Renal pelvis (tissue), 1 donor: ENCODE measurements at regions not wholly inside any gene's neighbourhood (a gene's known extent, or its start where the extent isn't known, plus 50 kb on each side); places are given as distances from the start of the nearest gene placed in this dataset.

ENCODE experiments used
- DNase-seq: peaks from one replicate; pipeline ENCODE4 v3.0.0-alpha.2; 2013

DNA sequence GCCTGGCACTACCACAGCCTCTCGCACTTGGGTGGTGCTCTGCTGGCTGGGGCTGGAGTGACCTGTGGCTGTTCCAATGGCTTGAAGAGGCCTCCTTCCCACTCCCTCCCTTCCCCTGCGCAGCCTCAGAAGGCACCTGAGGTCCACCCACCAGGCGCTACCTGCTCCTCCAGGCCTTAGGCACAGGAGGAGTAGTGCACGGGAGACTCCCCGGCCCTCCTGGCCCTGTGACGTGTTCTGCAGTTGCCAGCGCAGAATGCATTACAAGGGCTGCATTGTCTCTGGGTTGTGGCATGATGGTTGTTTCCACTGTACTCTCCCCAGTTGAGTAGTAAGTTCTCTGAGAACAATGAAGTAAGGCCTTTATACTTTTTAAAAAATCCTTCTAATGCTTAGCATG lies 128.6 kb downstream of the TEX29 start:
- no peak for DNase-seq

DNA sequence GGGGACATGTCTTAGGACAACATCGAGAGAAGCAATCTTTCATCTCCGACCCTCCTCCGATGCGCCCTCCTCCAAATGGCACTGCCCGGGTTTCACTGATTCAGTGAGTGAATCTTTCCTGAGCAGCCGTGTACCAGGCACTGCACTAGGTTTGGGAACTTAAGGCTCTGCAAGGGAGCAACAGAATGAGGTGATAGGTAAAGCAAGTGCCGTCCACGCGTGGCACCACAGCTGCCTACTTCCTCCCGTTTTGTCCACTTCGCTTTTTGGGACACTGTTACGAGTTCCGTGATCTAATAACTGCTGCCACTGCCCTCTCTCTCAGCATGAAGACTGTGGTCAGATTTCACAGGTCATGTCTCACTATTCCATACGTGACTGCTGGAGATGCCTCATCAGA lies 131.0 kb downstream of the TEX29 start:
- DNase-seq = no peak

GRCh38 chr13:111456452-111457230 lies 136.2 kb downstream of the TEX29 start:
- DNase-seq = no peak

- DNase-seq = no peak
Measured at GRCh38 chr13:111458001-111458531, 137.6 kb downstream of the TEX29 start.

DNA sequence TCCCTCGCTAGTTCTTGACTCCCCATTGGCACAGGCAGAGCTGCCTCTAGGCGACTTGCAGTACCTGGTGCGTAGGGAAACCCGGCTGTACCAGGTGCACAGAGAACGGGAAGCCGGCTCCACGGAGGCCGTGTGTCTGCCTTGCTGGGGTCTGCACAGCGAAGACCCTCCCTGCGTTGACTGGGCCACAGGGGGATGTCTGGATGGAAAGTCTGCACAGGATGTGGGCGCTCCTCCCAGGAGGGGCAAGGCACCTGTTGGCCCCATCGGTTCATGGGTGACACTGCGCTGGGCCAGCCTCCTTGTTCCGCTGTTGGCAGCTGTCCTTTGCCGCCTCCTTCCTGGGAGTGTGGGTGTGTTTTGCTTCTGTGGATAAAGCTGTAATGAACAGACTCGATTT lies 138.3 kb downstream of the TEX29 start:
- no peak for DNase-seq

- no peak for DNase-seq
Measured at GRCh38 chr13:111459803-111460547, 139.5 kb downstream of the TEX29 start.

- peak; percentile 46 for DNase-seq
Measured at GRCh38 chr13:111460548-111461444, 140.4 kb downstream of the TEX29 start.

- no peak for DNase-seq
Measured at GRCh38 chr13:111461445-111462149, 141.2 kb downstream of the TEX29 start.

DNA sequence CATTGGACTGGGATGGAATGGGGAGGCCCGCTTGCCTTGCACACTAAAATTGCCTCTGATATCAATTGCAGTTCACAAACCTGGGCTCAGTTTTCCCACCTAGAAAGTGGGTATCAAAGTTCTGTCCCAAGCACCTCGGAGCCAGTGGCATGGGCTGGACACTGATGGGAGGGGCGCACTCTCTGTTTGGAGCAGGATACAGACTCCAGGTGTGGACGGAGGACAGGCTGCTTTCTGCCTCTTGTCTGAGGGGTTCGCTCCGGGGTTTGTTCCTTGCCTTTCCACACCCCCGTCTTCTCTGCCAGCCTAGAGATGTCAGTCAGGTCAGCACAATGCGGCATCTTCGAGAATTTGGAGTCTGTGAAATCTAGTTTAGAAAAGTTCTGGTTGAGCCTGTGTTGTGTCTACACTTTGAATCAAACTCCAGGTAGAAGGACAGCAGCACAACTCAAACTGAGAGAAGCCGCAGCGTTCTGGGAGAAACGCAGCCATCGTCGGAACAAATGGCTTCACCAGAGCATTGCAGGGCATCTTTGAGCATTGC lies 141.9 kb downstream of the TEX29 start:
- DNase-seq = no peak

- DNase-seq = no peak
Measured at GRCh38 chr13:111462944-111463343, 142.5 kb downstream of the TEX29 start.

DNA sequence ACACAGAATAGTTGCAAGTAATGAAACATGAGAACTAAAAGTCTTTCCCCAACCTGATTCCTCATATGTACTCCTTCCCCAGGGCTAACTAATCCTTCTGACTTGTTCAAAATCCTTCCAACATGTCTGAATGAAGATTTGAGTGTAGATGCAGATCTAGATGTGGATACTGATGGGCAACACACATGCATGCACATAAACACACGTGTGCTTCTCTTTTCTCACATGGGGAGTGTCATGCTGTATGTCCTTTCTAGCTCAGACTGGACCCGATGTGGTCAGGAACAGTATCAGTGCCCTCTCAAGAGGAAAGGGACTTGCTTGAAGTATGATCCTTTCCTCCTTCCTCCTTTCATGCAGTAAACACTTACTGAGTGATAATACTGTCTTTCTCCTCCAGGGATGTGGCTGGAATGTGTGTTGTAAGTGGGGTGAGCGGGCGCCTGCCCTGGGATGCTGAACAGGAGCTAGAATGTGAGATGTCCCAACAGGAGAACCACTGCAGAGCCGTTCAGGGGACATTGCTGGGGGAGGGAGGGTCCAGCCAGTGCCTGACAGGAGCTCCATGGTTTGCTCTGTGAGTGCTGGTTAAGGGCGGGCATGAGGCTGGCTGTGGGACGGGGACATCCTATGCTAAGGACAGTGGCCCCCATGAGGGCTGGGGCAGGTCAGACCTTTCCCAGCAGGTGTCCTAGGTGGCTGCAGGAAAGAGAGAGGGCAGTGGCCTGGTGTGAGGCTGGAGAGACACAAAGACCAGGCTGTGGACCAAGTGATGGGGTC lies 146.9 kb downstream of the TEX29 start:
- DNase-seq = no peak

DNA sequence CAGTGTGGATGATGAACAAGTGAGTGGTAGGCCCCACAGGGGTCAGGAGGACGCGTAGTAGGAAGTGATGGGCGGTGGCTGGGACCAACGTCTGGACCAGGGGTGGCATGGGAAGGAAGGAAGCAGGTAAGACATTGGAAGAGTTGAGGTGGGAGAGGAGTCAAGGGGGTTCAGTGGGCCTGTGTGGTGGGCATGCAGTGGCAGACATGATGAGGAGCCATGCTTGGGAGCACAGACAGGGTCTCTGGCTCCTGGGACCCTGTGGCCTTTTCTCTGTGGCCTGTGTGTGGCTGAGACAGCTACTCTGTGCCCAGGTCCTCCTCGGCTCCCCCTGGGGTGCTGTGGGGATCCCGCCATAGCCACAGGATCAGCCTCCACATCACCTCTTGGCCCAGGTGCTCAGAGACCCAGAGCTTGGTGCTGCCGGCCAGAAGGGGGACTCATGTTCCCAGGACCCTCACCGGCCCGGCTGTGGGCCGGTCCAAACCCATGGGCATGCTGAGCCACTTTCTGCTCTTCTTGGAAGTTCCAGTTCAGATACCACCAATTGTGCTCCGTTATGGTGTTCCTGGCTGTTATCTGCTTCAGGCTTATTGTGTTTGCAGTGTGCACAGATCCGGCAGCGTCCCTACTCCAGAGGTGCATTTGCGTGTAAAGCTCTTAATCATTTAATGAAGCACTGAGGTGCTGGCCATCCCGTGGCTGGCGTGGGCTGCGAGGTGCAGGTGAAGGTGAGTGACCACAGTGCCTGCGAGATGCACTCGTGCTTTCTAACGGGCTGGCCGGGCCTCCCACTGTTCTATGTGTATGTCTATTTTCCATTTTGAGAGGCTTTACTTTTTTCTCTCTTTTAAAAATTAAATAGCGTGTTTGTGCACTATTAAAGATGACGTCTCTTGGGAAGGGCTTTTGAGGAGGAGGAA lies 147.9 kb downstream of the TEX29 start:
- no peak for DNase-seq

GRCh38 chr13:111469450-111469849 lies 149.0 kb downstream of the TEX29 start:
- no peak for DNase-seq

GRCh38 chr13:111469916-111470506 lies 149.6 kb downstream of the TEX29 start:
- no peak for DNase-seq

- DNase-seq = no peak
Measured at GRCh38 chr13:111470933-111471332, 150.5 kb downstream of the TEX29 start.

DNA sequence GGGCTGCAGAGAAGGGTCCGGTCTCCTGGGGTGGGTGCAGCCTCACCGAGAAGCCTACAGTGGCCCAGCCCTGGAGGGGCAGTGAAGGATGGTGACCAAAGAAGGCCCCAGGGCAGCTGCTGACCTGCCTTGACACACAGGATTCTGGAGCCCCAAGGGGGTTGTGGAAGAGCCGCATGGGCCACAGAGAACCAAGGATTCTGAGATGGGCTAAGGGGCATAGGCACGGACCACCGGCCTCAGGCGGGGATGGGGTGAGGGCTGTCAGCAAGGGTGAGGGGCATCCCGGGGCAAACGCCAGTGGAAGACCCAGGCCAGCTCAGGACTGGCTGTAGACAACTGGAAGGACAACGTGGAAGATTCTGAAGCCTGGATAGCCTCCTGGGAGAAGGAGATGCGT lies 151.6 kb downstream of the TEX29 start:
- no peak for DNase-seq

- DNase-seq = no peak
Measured at GRCh38 chr13:111472559-111473460, 152.4 kb downstream of the TEX29 start.
